A549 (cell line): ENCODE measurements at regions not wholly inside any gene's neighbourhood (a gene's known extent, or its start where the extent isn't known, plus 50 kb on each side); places are given as distances from the start of the nearest gene placed in this dataset.

Experiments
- CHD2 ChIP-seq: fragments of 150-350 bp; IDR thresholded peaks from 2 replicates; pipeline ENCODE4 v1.6.1; 2014; ENCODE audit warnings: low read length; ENCODE audit not compliant: partially characterized antibody
- CHD4 ChIP-seq: fragments of 200-600 bp; sonication (generic); IDR thresholded peaks from 2 replicates; pipeline ENCODE4 v1.6.1; 2016; ENCODE audit warnings: antibody characterized with exemption, mild to moderate bottlenecking, borderline replicate concordance
- CTCF ChIP-seq: fragments of >200 bp; sonication (Bioruptor Twin); formaldehyde crosslinking; IDR thresholded peaks from 3 replicates; pipeline ENCODE4 v1.5.1; 2016
- ELK1 ChIP-seq: fragments of 150-350 bp; IDR thresholded peaks from 2 replicates; pipeline ENCODE4 v1.6.1; 2014; ENCODE audit warnings: low read depth, mild to moderate bottlenecking, low read length
- EP300 ChIP-seq, 2 experiments: fragments of >200 bp; sonication (Bioruptor Twin); formaldehyde crosslinking; IDR thresholded peaks; 2 replicates in 1 of 2; 3 replicates in 1 of 2; pipeline ENCODE4 v1.6.1; 2016 to 2017
- KDM5A ChIP-seq: fragments of 200-600 bp; sonication (generic); IDR thresholded peaks from 2 replicates; pipeline ENCODE4 v1.6.1; 2016; ENCODE audit warnings: antibody characterized with exemption, mild to moderate bottlenecking
- SMC3 ChIP-seq: fragments of >200 bp; sonication (Bioruptor Twin); formaldehyde crosslinking; IDR thresholded peaks from 3 replicates; pipeline ENCODE4 v1.6.1; 2018; ENCODE audit warnings: inconsistent platforms
- SREBF2 ChIP-seq: fragments of 450-650 bp; IDR thresholded peaks from 2 replicates; pipeline ENCODE4 v1.6.1; 2014; ENCODE audit warnings: mild to moderate bottlenecking, moderate library complexity

- TF ChIP-seq CHD2 (no peak), CTCF (no peak), EP300 (IDR thresholded peaks at IDR 0.05) (no peak), ELK1 (no peak), SREBF2 (no peak), KDM5A (no peak), SMC3 (no peak), CHD4 (no peak)
Observed at GRCh38 chr7:33781796-33782195, 123.5 kb upstream of the BMPER start.
